ENCODE measurements at regions not wholly inside any gene's neighbourhood (a gene's known extent, or its start where the extent isn't known, plus 50 kb on each side); places are given as distances from the start of the nearest gene placed in this dataset.

DNA sequence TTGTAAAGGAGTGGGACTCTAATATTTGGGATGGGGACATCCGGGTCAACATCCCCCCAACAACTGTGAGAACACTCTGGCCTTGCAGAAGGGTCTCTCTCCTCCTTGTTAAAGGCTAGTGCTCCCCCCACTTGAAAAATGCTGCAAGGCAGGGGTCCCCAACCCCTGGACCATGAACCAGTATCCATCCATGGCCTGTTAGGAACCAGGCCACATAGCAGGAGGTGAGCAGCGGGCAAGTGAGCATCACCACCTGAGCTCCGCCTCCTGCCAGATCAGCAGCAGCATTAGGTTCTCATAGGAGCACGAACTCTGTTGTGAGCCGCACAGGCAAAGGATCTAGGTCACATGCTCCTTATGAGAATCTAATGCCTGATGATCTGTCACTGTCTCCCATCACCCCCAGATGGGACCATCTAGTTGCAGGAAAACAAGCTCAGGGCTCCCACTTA lies 243.9 kb upstream of the ID2 start:
- TF ChIP-seq CTCF (IDR thresholded peaks at IDR 0.05; ENCODE audit: low read depth, low read length, poor library complexity, severe bottlenecking) (no peak), EZH2phosphoT487 (IDR thresholded peaks at IDR 0.05; ENCODE audit: borderline replicate concordance, low read length) (no peak)

Measured in DOHH2 (cell line).